ENCODE measurements at regions not wholly inside any gene's neighbourhood (a gene's known extent, or its start where the extent isn't known, plus 50 kb on each side); places are given as distances from the start of the nearest gene placed in this dataset.

- Histone ChIP-seq H3K36me3 (ENCODE audit: control insufficient read depth, insufficient read depth, low read length) (no peaks in the 10 kb centered on the region), H3K27me3 (ENCODE audit: control insufficient read depth, insufficient read depth, low read length) (peaks cover 1% of the 10 kb centered on the region), H3K4me3 (ENCODE audit: low read depth, low read length) (no peak overlapping the region)
- DNase-seq (ENCODE audit: low read depth), result no peak
- POLR2A ChIA-PET, result no interaction called here
- TF ChIP-seq, protein P1, sequence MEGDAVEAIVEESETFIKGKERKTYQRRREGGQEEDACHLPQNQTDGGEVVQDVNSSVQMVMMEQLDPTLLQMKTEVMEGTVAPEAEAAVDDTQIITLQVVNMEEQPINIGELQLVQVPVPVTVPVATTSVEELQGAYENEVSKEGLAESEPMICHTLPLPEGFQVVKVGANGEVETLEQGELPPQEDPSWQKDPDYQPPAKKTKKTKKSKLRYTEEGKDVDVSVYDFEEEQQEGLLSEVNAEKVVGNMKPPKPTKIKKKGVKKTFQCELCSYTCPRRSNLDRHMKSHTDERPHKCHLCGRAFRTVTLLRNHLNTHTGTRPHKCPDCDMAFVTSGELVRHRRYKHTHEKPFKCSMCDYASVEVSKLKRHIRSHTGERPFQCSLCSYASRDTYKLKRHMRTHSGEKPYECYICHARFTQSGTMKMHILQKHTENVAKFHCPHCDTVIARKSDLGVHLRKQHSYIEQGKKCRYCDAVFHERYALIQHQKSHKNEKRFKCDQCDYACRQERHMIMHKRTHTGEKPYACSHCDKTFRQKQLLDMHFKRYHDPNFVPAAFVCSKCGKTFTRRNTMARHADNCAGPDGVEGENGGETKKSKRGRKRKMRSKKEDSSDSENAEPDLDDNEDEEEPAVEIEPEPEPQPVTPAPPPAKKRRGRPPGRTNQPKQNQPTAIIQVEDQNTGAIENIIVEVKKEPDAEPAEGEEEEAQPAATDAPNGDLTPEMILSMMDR (IDR thresholded peaks at IDR 0.05; ENCODE audit: insufficient read depth, low read depth, low read length), result no peak
- CTCF ChIA-PET, result no interaction called here
Observed at GRCh38 chr6:203661-204060, 88.6 kb upstream of the DUSP22 start.

- DNase-seq (ENCODE audit: low read depth), result no peak
- H3K36me3 ChIP-seq (ENCODE audit: control insufficient read depth, insufficient read depth, low read length), result no peaks in the 10 kb centered on the region
- TF ChIP-seq, protein P1 (IDR thresholded peaks at IDR 0.05; ENCODE audit: insufficient read depth, low read depth, low read length), result no peak
- ChIA-PET POLR2A (no interaction called here), CTCF (no interaction called here)
- H3K4me3 ChIP-seq (ENCODE audit: low read depth, low read length), result no peak overlapping the region
- H3K27me3 ChIP-seq (ENCODE audit: control insufficient read depth, insufficient read depth, low read length), result peaks cover 1% of the 10 kb centered on the region
Observed at GRCh38 chr6:206264-206663, 86.0 kb upstream of the DUSP22 start.

DNA sequence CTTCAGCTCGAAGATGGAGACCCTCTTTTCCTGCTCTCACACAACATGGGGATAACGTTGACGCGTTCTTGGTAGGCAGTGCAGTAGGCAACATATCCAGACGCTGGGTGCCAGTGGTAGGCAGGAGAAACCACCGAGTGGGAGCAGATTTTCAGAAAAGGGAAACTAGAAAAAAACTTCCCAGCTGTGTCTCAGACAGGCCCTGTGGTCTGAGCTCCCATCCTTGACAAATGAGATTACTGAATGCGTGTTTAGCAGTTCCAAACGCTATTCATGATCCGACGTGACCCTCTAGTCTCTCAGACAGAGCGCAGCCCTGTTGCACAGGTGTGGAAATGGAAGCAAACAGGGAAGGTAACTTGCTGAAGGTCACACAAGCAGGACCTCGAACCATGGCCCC is 83.9 kb upstream of the DUSP22 start:
- H3K4me3 ChIP-seq (ENCODE audit: low read depth, low read length), result no peak overlapping the region
- H3K36me3 ChIP-seq (ENCODE audit: control insufficient read depth, insufficient read depth, low read length), result no peaks in the 10 kb centered on the region
- DNase-seq (ENCODE audit: low read depth), result no peak
- ChIA-PET POLR2A (no interaction called here), CTCF (no interaction called here)
- TF ChIP-seq, protein P1 (IDR thresholded peaks at IDR 0.05; ENCODE audit: insufficient read depth, low read depth, low read length), result no peak
- H3K27me3 ChIP-seq (ENCODE audit: control insufficient read depth, insufficient read depth, low read length), result peaks cover 1% of the 10 kb centered on the region

- peaks cover 1% of the 10 kb centered on the region for H3K27me3 ChIP-seq (ENCODE audit: control insufficient read depth, insufficient read depth, low read length)
- ChIA-PET POLR2A (no interaction called here), CTCF (no interaction called here)
- H3K4me3 ChIP-seq (ENCODE audit: low read depth, low read length), result no peak overlapping the region
- TF ChIP-seq, protein P1 (IDR thresholded peaks at IDR 0.05; ENCODE audit: insufficient read depth, low read depth, low read length), result no peak
- H3K36me3 ChIP-seq (ENCODE audit: control insufficient read depth, insufficient read depth, low read length), result no peaks in the 10 kb centered on the region
- no peak for DNase-seq (ENCODE audit: low read depth)
Observed at GRCh38 chr6:208938-209337, 83.3 kb upstream of the DUSP22 start.

DNA sequence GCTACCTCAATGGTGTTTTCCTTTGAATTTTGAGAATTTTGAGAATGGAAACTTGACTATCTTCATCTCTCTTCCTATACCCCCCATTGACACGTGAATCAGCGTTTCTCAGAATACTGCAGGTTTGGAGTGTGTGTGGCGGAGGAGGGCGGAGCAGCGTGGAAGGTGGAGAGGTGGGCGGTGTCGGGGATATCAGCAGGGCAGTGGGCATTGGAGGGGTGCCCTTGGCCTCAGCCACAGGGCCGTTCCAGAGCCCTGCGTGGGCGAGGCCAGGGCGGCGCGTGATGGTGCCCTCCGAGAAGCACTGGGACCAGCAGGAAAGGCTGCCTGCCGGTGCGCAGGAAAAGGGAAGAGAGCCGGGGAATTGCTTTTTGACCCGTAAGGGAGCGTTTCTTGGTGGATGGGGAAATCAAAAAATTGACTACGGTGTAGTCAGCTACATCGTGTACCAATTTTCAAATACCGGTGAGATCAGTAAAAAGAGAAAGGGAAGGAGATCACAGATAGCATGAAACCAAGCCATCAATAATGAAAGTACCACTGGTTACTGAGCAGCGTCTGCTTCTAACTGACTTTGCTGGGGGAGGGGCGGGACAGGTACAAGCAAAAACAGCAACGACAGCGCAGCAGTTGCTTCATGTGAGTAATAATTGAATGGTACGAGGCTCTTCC is 82.7 kb upstream of the DUSP22 start:
- H3K4me3 ChIP-seq (ENCODE audit: low read depth, low read length), result no peak overlapping the region
- no peaks in the 10 kb centered on the region for H3K36me3 ChIP-seq (ENCODE audit: control insufficient read depth, insufficient read depth, low read length)
- peaks cover 1% of the 10 kb centered on the region; the same call in 1 of the 2 replicates for H3K27me3 ChIP-seq (ENCODE audit: control insufficient read depth, insufficient read depth, low read length)
- TF ChIP-seq, protein P1 (IDR thresholded peaks at IDR 0.05; ENCODE audit: insufficient read depth, low read depth, low read length), result no peak
- DNase-seq (ENCODE audit: low read depth), result no peak
- POLR2A ChIA-PET, result no interaction called here
- CTCF ChIA-PET, result no interaction called here
